Left cardiac atrium (tissue), 4 donors: ENCODE measurements at regions not wholly inside any gene's neighbourhood (a gene's known extent, or its start where the extent isn't known, plus 50 kb on each side); places are given as distances from the start of the nearest gene placed in this dataset.

ENCODE experiments used
- ATAC-seq, 2 donors: fragments of 200-7000 bp; cut with Tn5 transposase; one replicate each; pipeline ENCODE4 v1.9.1; 2020; ENCODE audit warnings: mild to moderate bottlenecking in 2 of 2, moderate library complexity in 2 of 2
- DNase-seq: peaks from one replicate; pipeline ENCODE4 v3.0.0-alpha.2; 2020
- intact Hi-C, 2 donors: fragments of 100-400 bp; cut with DNase I; formaldehyde crosslinking; loops; one replicate each; pipeline versions ENCODE4 v1.14.1 to v1.15.1; 2022 to 2023
- donor health status: DM: no; HTN: yes; CAD: no.
- donor health status: DM: no; HTN: yes; CAD: no; lungs with severe emphysema.
- donor health status: DM: yes; HTN: yes; CAD: no.
- donor health status: Dilated cardiomyopathy.

GRCh38 chr18:73881396-73881917 is 266.2 kb downstream of the FBXO15 start:
- intact Hi-C loops = no loop called here
- ATAC-seq (no peak), DNase-seq (no peak)

GRCh38 chr18:73880387-73880786 is 267.2 kb downstream of the FBXO15 start:
- no peak for ATAC-seq
- intact Hi-C loops = no loop called here
- DNase-seq = no peak

GRCh38 chr18:73879766-73880165 is 267.9 kb downstream of the FBXO15 start:
- intact Hi-C loops = no loop called here
- DNase-seq (no peak), ATAC-seq (no peak)

- DNase-seq (no peak), ATAC-seq (no peak)
- intact Hi-C loops = no loop called here
Measured at GRCh38 chr18:73879328-73879727, 268.3 kb downstream of the FBXO15 start.

GRCh38 chr18:73869182-73869581 is 278.5 kb downstream of the FBXO15 start:
- intact Hi-C loops = no loop called here
- no peak for DNase-seq

GRCh38 chr18:73861771-73862170 is 285.9 kb downstream of the FBXO15 start:
- DNase-seq = no peak
- intact Hi-C loops = no loop called here
- ATAC-seq = no peak

More at GRCh38 chr18:73869182-73869581, 278.5 kb downstream of the FBXO15 start:
- ATAC-seq = no peak

- DNase-seq (no peak), ATAC-seq (no peak)
- intact Hi-C loops = no loop called here
Measured at GRCh38 chr18:73859837-73860397, 287.7 kb downstream of the FBXO15 start.

- intact Hi-C loops = no loop called here
- ATAC-seq = no peak
- no peak for DNase-seq
Measured at GRCh38 chr18:73852789-73853549, 294.7 kb downstream of the FBXO15 start.

- DNase-seq = no peak
- intact Hi-C loops = no loop called here
- ATAC-seq = no peak
Measured at GRCh38 chr18:73850782-73851181, 296.9 kb downstream of the FBXO15 start.

GRCh38 chr18:73848656-73849055 is 299.0 kb downstream of the FBXO15 start:
- intact Hi-C loops = loop anchor here in 1 of 2 donors (10.0 kb wide), 1 partner anchor 154 kb away; no protein-coding TSS in a partner anchor
- ATAC-seq = peak in 1 of 2 donors; percentile 60
- DNase-seq = no peak

- no peak for ATAC-seq
- intact Hi-C loops = loop anchor here (2.0 to 10.0 kb wide), 3 partner anchors 149 to 1081 kb away; no protein-coding TSS in a partner anchor
- DNase-seq = no peak
Measured at GRCh38 chr18:73843455-73843854, 304.2 kb downstream of the FBXO15 start.

- DNase-seq (peak; percentile 29), ATAC-seq (peak in 1 of 2 donors; percentile 44)
- intact Hi-C loops = loop anchor here (2.0 to 10.0 kb wide), 3 partner anchors 148 to 1081 kb away; no protein-coding TSS in a partner anchor
Measured at GRCh38 chr18:73842795-73843394, 304.7 kb downstream of the FBXO15 start.

GRCh38 chr18:73841661-73842060 is 306.0 kb downstream of the FBXO15 start:
- no peak for DNase-seq
- intact Hi-C loops = loop anchor here (2.0 to 10.0 kb wide), 3 partner anchors 147 to 1079 kb away; no protein-coding TSS in a partner anchor
- ATAC-seq = no peak

GRCh38 chr18:73840319-73840945 is 307.2 kb downstream of the FBXO15 start:
- intact Hi-C loops = loop anchor here (5.0 to 10.0 kb wide), 2 partner anchors 146 to 1078 kb away; no protein-coding TSS in a partner anchor
- ATAC-seq (no peak), DNase-seq (no peak)

GRCh38 chr18:73839441-73839840 is 308.2 kb downstream of the FBXO15 start:
- no peak for DNase-seq
- ATAC-seq = no peak
- intact Hi-C loops = no loop called here

GRCh38 chr18:73838107-73838506 is 309.5 kb downstream of the FBXO15 start:
- intact Hi-C loops = no loop called here

GRCh38 chr18:73835656-73836364 is 311.8 kb downstream of the FBXO15 start:
- ATAC-seq = no peak
- intact Hi-C loops = no loop called here
- DNase-seq = no peak

More at GRCh38 chr18:73838107-73838506, 309.5 kb downstream of the FBXO15 start:
- ATAC-seq (no peak), DNase-seq (no peak)

- intact Hi-C loops = no loop called here
- no peak for DNase-seq
- ATAC-seq = no peak
Measured at GRCh38 chr18:73835039-73835438, 312.6 kb downstream of the FBXO15 start.

- no peak for DNase-seq
- ATAC-seq = no peak
- intact Hi-C loops = no loop called here
Measured at GRCh38 chr18:73831688-73832087, 315.9 kb downstream of the FBXO15 start.
